Cerebellar cortex (tissue), 1 donor: ENCODE measurements at regions not wholly inside any gene's neighbourhood (a gene's known extent, or its start where the extent isn't known, plus 50 kb on each side); places are given as distances from the start of the nearest gene placed in this dataset.
"Not testable (repeated sequence)": the region's sequence is repeated elsewhere in the genome, so short reads cannot be mapped to it uniquely, and the experiment has no call there.

Experiments
- DNase-seq: peaks from one replicate; pipeline ENCODE4 v3.0.0-alpha.2; 2015; ENCODE audit warnings: low spot score

DNA sequence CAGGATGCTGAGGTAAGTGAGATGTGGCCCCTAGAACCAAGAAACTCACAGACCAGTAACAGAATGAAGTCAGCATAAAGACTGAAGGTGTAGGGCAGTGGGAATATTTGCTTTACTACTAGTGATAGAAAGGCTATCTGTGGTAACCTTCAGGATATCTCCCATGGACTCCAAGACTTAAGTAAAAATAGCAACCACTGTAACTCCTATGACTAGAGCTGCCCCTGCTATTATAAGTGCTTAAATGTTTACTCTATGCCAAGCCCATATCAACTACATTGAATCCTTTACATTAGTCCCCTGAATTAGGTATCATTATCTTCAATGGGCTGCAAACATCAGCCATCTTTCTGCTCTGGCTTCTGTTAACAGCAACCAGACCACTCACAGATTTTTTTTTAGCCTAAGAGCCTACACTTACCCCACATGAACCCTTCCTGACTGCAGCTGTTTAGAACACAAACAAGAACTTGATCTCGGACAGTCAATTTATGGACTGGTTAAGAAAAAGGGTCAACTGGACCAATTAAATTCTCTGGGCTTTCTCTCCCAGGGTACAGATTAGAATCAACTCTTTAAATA is 335.1 kb upstream of the API5 start:
- DNase-seq: no peak

DNA sequence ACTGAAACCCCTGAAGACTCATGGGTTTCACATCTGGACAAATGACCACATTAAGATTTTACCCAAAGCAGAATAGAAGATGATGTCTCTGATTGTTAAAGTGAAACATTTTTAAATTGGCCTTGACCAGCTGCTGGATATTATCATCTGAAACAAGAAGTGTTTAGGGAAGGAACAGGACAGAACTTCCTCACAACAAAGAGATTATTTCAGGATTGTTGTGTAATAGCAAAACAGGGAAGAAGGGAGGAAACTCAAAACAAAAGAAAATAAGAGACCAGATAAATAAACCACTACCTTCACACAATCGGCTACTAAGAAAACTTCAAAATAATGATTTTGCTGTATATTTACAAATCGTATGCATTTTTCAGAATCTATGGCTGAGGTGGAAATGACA is 319.2 kb upstream of the API5 start:
- no peak for DNase-seq

DNA sequence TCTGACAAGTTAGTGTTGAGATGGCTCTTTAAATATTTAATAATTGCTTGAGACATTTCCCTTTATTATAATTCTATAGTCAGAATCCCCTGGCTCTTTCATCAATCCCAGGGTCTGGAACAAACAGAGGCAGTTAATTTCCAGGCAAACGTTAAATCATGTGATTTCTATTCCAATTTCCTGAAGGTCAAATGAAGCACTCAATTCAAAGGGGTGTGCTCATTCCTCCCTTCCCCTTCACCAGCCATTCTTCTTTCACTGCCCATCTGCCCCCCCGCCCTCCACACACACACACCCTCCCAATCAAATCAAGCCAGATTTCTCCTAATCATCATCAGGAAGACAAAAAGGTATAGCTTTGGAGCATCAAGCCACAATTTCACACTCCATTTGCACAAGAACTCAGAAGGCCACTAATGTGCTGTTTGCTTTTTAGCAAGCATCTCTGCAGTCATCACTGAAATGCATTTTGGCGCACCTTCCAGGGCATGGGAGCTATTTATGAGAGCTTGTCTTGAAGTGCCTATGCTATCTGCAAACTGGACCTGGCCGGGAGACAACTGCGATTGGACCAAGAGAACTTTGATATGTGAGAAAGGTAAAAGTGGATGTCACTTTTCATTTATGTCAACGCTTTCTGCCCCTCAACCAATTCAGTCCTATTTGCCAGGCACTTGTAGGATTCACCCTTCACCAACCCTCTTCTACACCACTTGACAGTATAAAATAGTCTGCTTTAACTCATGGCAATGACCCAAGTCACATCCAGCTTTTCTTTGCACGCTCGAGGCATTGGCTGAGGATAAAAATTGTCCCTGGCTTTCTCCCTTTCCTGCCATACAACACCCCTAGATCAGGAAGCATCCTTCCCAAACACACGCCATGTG is 315.1 kb upstream of the API5 start:
- DNase-seq: no peak

DNA sequence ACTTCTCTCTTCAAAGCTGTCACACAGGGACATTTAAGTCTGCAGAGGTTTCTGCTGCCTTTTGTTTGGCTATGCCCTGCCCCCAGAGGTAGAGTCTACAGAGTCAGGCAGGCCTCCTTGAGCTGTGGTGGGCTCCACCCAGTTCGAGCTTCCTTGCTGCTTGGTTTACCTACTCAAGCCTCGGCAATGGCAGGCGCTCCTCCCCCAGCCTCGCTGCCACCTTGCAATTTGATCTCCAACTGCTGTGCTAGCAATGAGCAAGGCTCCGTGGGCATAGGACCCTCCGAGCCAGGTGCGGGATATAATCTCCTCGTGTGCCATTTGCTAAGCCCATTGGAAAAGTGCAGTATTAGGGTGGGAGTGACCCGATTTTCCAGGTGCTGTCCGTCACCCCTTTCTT is 306.9 kb upstream of the API5 start:
- DNase-seq: not testable (repeated sequence)

DNA sequence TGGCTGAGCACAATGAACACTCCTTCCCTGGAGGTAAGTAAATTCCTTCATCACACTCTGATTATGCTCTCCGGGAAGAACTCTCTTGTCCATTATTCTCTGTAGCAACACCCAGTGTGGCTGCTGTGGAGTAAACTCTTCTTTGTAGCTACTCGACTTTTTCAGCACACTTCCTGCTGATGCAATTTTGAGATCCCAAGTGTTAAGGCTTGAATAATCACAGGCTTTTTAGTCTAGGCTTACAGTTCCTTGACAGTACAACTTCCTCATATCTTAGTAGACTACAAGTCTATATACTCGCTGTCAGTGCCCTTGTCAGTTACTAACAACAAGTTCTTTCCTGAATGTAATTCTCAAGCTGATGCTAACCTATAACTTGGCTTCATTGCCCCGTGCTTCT is 301.8 kb upstream of the API5 start:
- no peak for DNase-seq

DNA sequence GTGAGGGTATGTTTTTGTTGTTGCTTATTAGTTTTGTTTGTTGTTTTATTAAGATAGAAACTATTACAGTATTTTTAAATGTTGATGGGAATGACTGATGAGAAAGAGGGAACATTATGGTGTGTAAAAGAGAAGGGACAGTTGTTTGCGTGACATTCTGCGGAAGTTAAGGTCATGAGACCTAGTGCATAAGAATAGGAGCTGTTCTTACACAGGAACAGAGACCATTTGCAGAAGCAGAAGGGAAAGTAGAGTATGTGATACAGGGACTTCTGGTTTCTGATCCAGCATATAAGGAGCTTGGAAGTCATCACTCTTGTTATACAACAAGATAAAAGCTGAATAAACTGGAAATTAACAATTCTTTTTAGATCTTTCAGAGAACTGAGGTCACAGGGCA is 299.2 kb upstream of the API5 start:
- no peak for DNase-seq

DNA sequence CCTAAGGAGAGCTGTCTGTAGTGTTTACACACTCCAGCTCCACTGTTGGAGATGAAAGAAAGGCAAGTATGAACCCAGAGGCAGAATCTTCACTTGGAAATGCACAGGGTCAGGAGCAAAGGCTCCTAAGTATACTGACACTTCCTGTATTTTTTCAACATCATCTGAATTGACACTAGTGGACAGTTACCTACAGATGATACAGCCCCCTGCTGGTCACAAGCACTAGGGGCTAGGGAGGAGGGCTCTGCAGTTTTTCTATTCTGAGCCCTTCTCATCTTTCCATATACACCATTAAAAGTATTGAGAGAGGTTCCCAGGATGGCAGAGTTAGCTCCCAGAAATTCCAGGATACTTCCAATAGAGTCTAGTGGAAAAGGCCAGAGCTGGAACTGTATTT is 290.3 kb upstream of the API5 start:
- no peak for DNase-seq

DNA sequence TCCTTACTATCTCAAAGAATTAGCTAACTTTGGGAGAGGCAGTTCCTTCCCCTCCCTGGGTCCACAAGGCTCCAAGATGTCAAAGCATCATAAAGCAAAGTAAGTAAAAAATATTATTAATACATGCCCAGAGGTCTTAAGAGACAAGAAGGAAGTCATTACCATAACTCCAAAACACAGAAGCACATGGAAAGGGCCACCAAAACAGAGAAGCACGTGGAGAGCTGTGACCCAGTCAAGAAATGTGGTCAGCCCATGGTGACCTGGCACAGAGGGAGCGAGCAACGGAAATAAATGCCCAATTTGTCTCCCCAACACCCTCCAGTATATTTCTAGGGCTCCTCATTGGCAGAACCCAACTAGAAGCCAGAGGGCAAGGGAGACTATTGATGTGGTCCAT is 277.5 kb upstream of the API5 start:
- no peak for DNase-seq

DNA sequence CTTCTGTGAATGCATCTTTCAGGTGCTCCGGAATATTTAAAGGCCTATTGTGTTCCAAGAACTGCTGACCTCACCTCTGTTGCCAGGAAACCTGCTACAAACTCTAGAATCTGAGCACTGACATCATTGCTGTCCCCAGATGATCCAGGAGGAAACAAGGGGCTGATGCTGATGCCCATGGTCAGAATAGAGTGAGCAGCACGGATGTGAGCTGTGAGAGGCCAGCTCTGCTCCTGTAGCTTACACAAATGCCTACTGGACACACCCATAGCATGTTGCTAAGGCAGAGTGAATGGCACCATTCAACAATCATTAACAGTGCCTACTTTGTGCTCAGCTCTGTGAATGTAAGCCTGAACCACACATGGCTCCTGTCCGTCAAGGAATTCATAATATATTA is 276.7 kb upstream of the API5 start:
- DNase-seq: no peak

DNA sequence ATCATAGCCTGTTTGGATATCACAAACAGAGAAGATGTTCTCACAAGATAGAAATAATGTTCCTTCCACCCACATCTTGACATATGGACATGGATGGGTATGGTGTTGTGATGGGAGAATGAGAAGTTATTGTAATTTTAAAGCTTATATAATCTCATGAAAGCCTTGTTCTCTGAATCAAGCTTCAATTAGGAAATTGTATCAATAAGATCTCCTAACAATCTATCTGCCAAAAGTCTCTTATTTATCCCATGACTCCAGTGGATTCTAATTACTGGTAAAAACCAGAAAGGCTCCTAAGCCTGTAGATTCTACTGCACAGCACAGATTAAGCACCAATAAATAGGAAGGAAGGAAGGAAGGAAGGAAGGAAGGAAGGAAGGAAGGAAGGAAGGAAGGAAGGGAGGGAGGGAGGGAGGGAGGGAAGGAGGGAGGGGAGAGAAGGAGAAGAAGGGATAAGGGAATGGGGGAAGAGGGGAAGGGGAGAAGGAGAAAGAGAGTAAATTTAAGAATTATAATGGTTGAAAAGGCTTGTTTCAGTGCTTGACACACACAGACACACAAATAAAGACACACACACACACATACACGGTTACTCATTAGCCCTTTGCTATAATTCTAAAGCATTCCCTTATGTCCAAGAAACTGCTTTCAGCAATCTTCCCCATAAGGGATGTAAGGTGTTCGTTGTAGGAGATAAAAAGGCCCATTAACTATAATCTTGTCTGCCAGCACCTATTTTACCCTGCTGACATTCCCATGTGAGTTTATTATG is 258.0 kb upstream of the API5 start:
- no peak for DNase-seq

DNA sequence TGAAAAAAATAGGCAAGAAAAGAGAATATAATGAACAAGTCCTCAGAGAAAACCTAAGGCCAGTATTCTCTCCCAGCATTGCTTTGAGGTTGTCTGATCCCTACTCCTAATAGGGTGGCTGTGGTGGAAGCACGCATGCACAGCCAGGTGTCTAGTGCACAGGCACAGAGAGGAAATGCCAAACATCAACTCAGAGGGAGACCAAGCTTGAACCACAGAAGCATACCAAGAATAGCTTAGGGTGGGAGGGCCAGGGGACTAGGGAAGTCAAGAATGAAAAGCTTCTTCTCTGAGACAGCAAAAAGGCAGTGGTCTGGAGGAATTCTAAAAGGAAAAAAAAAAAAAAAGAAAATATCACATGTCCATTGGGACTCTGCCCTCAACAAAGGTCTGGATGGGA is 244.1 kb upstream of the API5 start:
- DNase-seq: no peak

DNA sequence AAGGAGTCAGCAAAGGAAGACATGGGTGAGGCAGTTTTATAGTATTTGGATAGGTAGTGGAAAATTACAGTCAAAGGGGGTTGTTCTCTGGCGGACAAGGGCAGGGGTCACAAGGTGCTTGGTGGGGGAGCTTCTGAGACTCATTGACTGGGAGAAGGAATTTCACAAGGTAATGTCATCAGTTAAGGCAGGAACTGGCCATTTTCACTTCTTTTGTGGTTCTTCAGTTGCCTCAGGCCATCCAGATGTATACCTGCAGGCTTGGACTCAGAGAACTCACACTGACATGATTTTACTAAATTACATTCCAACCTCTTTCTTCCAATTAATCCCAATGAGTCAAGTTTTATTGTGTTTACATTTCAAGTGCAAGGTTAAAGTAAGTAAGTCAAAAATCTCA is 240.5 kb upstream of the API5 start:
- no peak for DNase-seq

DNA sequence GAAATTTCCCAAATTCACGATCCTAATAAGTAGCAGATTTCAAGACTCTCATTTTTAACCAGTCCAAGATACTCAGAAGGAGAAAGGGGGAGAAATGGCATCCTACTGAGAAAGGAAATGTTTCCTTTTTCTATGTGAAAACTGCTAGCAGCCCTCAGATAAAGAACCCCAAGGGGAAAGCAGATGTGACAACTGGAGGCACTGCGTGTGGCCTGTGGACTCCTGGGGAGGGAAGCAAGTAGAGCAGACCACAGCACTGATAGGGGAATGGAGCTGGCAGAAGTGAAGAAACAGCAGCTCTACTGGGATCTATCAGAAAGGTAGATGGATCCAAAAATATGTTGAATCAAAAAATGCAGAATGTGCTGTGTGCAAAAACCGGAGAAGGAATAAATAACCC is 239.7 kb upstream of the API5 start:
- DNase-seq: no peak

DNA sequence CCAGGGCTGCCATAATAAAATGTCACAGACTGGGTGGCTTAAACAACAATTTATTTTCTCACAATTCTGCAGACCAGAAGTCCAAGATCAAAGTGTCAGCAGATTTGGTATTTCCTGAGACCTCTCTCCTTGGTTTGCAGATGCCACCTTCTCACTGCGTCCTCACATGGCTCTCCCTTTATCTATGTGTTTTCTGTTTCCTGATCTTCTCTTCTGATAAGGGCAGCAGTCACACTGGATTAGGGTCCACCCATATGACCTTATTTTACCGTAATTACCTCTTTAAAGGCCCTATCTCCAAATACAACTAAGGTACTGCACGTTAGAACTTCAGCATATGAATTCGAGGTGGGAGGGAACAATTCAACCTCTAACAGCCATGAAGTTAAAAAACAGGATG is 238.9 kb upstream of the API5 start:
- DNase-seq: no peak

DNA sequence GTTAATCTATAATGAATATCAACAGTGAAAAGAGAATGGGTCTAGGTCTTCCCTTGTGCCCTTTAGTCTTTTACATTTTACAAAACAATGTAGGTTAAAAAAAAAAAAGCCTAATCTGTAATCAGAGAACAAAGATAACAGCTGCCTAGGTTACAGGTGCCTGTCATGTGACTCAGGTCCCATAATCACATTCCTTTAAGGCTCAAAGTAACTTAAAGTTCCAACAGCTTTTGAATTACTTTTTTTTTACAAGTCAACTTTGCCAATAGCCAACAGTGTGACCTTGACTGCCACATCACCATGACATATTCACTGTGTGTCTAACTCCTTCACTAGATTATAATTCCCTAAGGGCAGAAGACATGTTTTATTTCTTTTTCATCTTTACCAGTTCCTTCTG is 237.0 kb upstream of the API5 start:
- no peak for DNase-seq

DNA sequence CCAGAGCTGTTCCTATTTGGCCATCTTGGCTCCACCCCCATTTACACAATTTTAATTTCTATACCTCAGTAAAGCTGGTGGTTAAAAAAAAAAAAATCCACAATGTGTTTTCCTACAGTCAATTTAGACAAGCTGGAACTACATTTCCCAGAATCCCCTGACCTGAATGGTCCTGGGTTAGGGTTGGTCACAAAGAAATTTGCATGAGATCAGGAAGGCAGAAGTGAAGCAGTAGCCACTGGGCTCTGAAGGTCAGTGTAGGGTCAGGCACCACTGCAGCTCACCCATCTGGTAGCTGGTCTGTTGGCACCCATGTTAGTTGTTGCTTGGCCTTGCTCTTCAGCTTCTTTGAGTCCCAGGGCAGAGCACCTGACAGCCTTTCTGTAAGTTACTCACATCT is 210.7 kb upstream of the API5 start:
- DNase-seq: no peak

DNA sequence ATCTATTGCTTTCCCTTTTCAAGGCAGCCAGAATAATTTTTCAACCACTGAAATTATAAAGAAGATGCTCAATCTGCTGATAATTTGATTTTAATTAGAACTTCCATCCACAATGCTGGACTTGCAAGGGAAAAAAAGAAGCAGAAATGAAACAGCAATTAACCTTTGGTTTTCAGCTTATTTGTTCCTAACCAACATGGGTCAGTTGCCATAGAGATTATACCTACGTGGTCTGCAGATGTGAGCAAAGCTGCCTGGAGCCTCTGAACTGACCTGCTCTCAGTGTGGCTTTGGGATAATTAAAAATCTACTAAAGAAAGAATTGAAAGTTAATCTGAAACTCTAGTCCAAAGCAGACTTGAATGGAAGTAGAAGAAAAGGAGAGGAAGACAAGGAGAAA is 195.7 kb upstream of the API5 start:
- DNase-seq: no peak

DNA sequence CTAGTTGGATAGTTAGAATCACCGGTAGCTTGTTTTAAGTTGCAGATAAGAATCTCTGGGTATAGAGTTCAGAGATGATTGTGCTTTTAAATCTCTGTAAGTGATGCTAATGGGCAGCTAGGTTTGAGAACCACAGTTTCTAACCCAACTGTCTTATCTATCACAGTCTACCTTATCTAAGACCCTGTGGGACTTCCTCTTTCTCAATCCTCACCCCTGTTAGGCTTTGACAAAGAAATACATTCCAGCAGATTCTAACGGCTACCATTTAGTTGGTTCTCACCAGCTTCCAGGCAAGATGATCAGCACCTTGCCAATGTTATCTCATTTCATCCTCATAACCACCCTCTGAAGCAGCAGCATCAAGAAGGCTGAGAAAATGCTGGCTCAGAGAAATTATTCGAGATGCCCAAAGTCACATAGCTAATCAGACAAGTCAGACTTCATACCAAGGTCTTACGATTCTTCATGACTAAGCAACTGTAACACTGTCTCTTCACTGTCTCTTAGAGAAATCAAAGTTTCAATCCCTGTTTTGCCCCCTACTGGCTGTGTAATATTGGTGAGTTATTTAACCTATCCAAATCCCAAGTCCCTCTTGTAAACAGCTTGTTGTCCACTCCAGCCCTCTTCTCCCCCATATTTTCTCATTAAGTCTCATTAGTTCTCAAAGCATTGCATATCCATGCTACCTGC is 192.4 kb upstream of the API5 start:
- no peak for DNase-seq

DNA sequence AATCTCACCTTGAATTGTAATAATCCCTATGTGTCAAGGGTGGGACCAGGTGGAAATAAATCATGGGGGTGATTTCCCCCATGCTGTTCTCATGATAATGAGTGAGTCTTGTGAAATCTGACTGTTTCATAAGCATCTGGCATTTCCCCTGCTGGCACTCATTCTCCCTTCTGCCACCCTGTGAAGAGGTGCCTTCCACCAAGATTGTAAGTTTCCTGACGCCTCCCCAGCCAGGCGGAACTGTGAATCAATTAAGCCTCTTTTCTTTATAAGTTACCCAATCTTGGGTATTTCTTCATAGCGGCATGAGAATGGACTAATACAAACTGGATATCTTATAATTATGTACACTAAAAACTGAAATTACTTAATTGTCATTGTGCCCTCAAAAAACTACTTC is 189.2 kb upstream of the API5 start:
- DNase-seq: no peak

DNA sequence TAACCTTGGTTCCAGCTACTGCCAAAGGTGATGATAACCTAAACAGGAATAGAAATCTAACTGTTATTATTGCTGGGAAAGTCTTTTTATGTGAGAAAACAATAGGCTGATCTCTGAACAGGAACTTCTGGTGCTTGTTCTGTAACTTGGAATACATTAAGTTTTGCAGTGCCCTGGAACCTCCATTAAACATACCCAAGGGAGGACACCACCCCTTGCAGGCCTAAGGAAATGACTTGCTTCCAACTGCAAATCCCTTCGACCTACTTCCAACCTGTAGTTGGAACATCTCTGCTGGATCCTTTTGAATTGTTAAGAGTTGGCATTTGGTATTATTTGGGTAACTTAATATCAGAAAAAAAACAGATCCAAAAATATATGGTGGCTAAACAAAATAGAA is 188.4 kb upstream of the API5 start:
- no peak for DNase-seq

DNA sequence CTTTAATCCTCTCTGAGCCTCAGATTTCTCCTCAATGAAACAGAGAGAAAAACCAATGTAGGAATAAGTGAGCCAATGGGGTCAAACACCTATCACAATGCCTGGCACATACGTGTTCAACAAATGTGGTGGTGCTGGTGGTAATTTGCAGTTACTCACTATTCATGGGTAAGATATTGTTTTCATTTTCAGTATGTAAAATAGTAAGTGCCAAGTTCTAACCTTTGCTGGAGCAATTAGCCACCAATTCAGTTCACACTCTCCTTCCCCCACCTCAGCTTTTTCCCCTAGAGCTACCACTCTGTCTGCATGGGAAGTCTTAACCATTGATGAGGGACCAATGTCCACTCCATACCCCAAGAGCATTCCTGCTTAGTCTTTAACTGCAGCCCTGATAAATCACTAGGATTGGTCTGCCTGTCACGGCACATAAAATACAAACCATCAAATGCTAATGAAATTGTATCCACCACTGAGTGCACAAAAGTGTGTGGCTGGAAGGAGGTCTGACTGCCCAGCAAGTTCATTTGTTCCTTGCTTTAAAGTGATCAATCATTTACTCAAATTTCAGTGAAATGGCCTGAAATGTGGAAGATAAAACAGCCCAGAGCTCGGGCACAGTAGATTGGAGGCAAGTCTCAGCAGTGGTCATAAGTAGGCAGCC is 187.4 kb upstream of the API5 start:
- DNase-seq: no peak

DNA sequence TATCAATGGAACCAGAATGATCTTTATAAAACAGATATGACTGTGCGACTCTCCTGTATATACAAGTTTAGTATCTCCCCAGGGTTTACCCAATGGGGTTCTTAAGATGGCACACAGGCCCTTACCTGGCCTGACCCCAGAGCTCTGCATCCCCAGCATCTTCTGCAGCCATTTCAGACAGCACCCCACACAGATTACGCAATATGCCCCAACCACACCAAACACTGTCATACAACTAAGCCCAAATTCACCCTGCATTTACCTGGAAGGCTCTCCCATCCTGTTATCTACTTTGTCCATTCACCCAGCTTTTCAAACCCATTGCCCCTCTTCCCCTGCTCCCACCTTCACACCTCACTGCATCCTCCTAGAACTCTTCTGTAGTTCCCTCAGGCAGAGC is 182.5 kb upstream of the API5 start:
- no peak for DNase-seq
